OCI-LY3 (cell line): ENCODE measurements at regions not wholly inside any gene's neighbourhood (a gene's known extent, or its start where the extent isn't known, plus 50 kb on each side); places are given as distances from the start of the nearest gene placed in this dataset.

Experiments
- CTCF ChIP-seq: fragments of 200-600, 300-600 bp; sonication (generic); IDR thresholded peaks from 2 replicates; pipeline ENCODE4 v1.5.1; 2014; ENCODE audit warnings: antibody characterized with exemption, low read length, low read depth
- EZH2phosphoT487 ChIP-seq: fragments of 200-600 bp; shearing (Covaris generic); IDR thresholded peaks from 2 replicates; pipeline ENCODE4 v1.6.1; 2018; ENCODE audit warnings: antibody characterized with exemption, mixed run types, low read depth

DNA sequence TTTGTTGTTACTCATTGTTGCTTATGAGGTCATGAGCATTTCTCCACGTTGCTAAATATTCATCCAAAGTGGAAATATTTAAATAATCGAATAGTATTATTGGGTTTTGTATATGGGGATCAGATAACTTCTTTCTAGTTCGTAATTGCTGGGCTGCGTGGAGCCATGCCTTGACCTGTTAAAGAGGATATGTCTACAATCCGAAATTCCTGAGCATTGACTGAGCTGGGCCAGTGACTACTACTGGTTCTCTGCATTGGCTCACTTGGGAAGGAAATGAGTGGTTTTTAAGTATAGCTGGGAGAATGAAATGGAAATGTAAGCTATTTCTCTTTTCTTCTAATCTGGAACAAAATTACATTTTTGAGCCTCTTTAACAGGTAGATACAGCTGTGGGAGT, 163.2 kb downstream of the RPL10L start:
- no peak for TF ChIP-seq CTCF
- TF ChIP-seq EZH2phosphoT487, result no peak
